T-helper 1 cell treated with Interleukin-12 subunit alpha and Interleukin-12 subunit beta and Interleukin-4 antibody, amounts not matched to agents 30 ng/mL and 1 ng/mL, for 36 hours (primary cell): ENCODE measurements at regions not wholly inside any gene's neighbourhood (a gene's known extent, or its start where the extent isn't known, plus 50 kb on each side); places are given as distances from the start of the nearest gene placed in this dataset.
"Not testable (repeated sequence)": the region's sequence is repeated elsewhere in the genome, so short reads cannot be mapped to it uniquely, and the experiment has no call there.

Experiments
- intact Hi-C: fragments of 100-400 bp; cut with micrococcal nuclease; formaldehyde crosslinking; loops from one replicate; pipeline ENCODE4 v1.15.1; 2024

- intact Hi-C loops = not testable (repeated sequence)
These were observed 443.5 kb downstream of the ARL4A start for GRCh38 chr7:13130906-13131305.

- intact Hi-C loops = no loop called here
These were observed 444.9 kb downstream of the ARL4A start for GRCh38 chr7:13132314-13132713.

- intact Hi-C loops = not testable (repeated sequence)
These were observed 448.9 kb downstream of the ARL4A start for GRCh38 chr7:13136345-13136744.

- intact Hi-C loops = no loop called here
These were observed 452.0 kb downstream of the ARL4A start for GRCh38 chr7:13139436-13139835.

- intact Hi-C loops = no loop called here
These were observed 457.2 kb downstream of the ARL4A start for GRCh38 chr7:13144673-13145072.

- intact Hi-C loops = no loop called here
These were observed 461.1 kb downstream of the ARL4A start for GRCh38 chr7:13148548-13148947.

- intact Hi-C loops = no loop called here
These were observed 464.5 kb downstream of the ARL4A start for GRCh38 chr7:13151978-13152377.

- intact Hi-C loops = no loop called here
These were observed 465.3 kb downstream of the ARL4A start for GRCh38 chr7:13152755-13153154.

GRCh38 chr7:13153266-13153665, 465.8 kb downstream of the ARL4A start:
- intact Hi-C loops = no loop called here

GRCh38 chr7:13153742-13154141, 466.3 kb downstream of the ARL4A start:
- intact Hi-C loops = no loop called here

GRCh38 chr7:13155188-13155587, 467.8 kb downstream of the ARL4A start:
- intact Hi-C loops = no loop called here

GRCh38 chr7:13159003-13159402, 471.6 kb downstream of the ARL4A start:
- intact Hi-C loops = no loop called here

GRCh38 chr7:13159467-13160184, 472.2 kb downstream of the ARL4A start:
- intact Hi-C loops = no loop called here

GRCh38 chr7:13161125-13161524, 473.7 kb downstream of the ARL4A start:
- intact Hi-C loops = no loop called here

- intact Hi-C loops = no loop called here
These were observed 478.4 kb downstream of the ARL4A start for GRCh38 chr7:13165854-13166253.

- intact Hi-C loops = no loop called here
These were observed 479.4 kb downstream of the ARL4A start for GRCh38 chr7:13166801-13167200.

GRCh38 chr7:13169356-13169755, 481.9 kb downstream of the ARL4A start:
- intact Hi-C loops = no loop called here

- intact Hi-C loops = loop anchor here (5.0 kb wide), 1 partner anchor 498 kb away; no protein-coding TSS in a partner anchor
These were observed 487.6 kb downstream of the ARL4A start for GRCh38 chr7:13174991-13175390.

GRCh38 chr7:13179011-13179582, 491.7 kb downstream of the ARL4A start:
- intact Hi-C loops = loop anchor here (5.0 kb wide), 1 partner anchor 502 kb away; no protein-coding TSS in a partner anchor

GRCh38 chr7:13179775-13180523, 492.5 kb downstream of the ARL4A start:
- intact Hi-C loops = loop anchor here (5.0 kb wide), 1 partner anchor 503 kb away; no protein-coding TSS in a partner anchor

- intact Hi-C loops = no loop called here
These were observed 493.8 kb downstream of the ARL4A start for GRCh38 chr7:13181216-13181615.

- intact Hi-C loops = no loop called here
These were observed 497.7 kb downstream of the ARL4A start for GRCh38 chr7:13185139-13185538.
